ENCODE measurements at regions not wholly inside any gene's neighbourhood (a gene's known extent, or its start where the extent isn't known, plus 50 kb on each side); places are given as distances from the start of the nearest gene placed in this dataset.
"Not testable (repeated sequence)": the region's sequence is repeated elsewhere in the genome, so short reads cannot be mapped to it uniquely, and the experiment has no call there.

GRCh38 chr5:109535090-109535489, 125.3 kb upstream of the PJA2 start:
- H3K4me3 ChIP-seq (replicated peaks in 1 of 3; ENCODE audit: insufficient read depth in 1 of 3, low read depth in 1 of 3, low read length in 3 of 3); H3K36me3 ChIP-seq (ENCODE audit: control insufficient read depth in 2 of 2, extremely low read depth in 1 of 2, insufficient read depth in 2 of 2, low read length in 2 of 2); H3K27ac ChIP-seq (ENCODE audit: insufficient read depth, low read depth, low read length); H4K20me1 ChIP-seq (replicated peaks; ENCODE audit: control insufficient read depth, extremely low read depth, insufficient read depth, low read length); dilution Hi-C loops (cut with MboI; ENCODE audit: extremely low pct_ligation_motif_present, low sequenced_read_pairs); H2AFZ ChIP-seq (ENCODE audit: low read depth, low read length); H3K79me2 ChIP-seq (ENCODE audit: control insufficient read depth, insufficient read depth, low read length); H3K4me2 ChIP-seq (ENCODE audit: insufficient read depth, low read length); BruUV-seq (replicated peaks); FAIRE-seq; DNase-seq (ENCODE audit: low read depth, low spot score); H3K27me3 ChIP-seq (ENCODE audit: control insufficient read depth in 2 of 2, insufficient read depth in 2 of 2, low read length in 2 of 2); POLR2A ChIA-PET; H3K9me1 ChIP-seq (replicated peaks; ENCODE audit: control insufficient read depth, extremely low read depth, insufficient read depth, low read length); H3K9me3 ChIP-seq (replicated peaks; ENCODE audit: control insufficient read depth, insufficient read depth, low read length); CTCF ChIA-PET; H3K9ac ChIP-seq (replicated peaks; ENCODE audit: extremely low read depth, insufficient read depth, low read length); intact Hi-C loops (cut with micrococcal nuclease); H3K4me1 ChIP-seq (ENCODE audit: control insufficient read depth, extremely low read depth, insufficient read depth, low read length): not testable (repeated sequence)

- DNase-seq (ENCODE audit: low read depth, low spot score) (no peak), FAIRE-seq (peak; percentile 40)
- dilution Hi-C loops (cut with MboI; ENCODE audit: extremely low pct_ligation_motif_present, low sequenced_read_pairs) (no loop called here), intact Hi-C loops (cut with micrococcal nuclease) (no loop called here)
- no peak overlapping the region for H3K4me2 ChIP-seq (ENCODE audit: insufficient read depth, low read length)
- BruUV-seq (replicated peaks), result no TSS peak
- no peaks in the 10 kb centered on the region for H3K79me2 ChIP-seq (ENCODE audit: control insufficient read depth, insufficient read depth, low read length)
- no peak overlapping the region for H2AFZ ChIP-seq (ENCODE audit: low read depth, low read length)
- no peak overlapping the region for H3K4me3 ChIP-seq (replicated peaks in 1 of 3; ENCODE audit: insufficient read depth in 1 of 3, low read depth in 1 of 3, low read length in 3 of 3)
- H3K4me1 ChIP-seq (ENCODE audit: control insufficient read depth, extremely low read depth, insufficient read depth, low read length), result no peaks in the 10 kb centered on the region
- H4K20me1 ChIP-seq (replicated peaks; ENCODE audit: control insufficient read depth, extremely low read depth, insufficient read depth, low read length), result no peaks in the 10 kb centered on the region
- H3K36me3 ChIP-seq (ENCODE audit: control insufficient read depth in 2 of 2, extremely low read depth in 1 of 2, insufficient read depth in 2 of 2, low read length in 2 of 2), result no peaks in the 10 kb centered on the region
- no peak overlapping the region for H3K27ac ChIP-seq (ENCODE audit: insufficient read depth, low read depth, low read length)
- H3K9me3 ChIP-seq (replicated peaks; ENCODE audit: control insufficient read depth, insufficient read depth, low read length), result no peaks in the 10 kb centered on the region
- TF ChIP-seq FOS (IDR thresholded peaks at IDR 0.05; ENCODE audit: borderline replicate concordance, insufficient read depth, low read length) (peak; percentile 24), GATA2 (IDR thresholded peaks at IDR 0.05; ENCODE audit: insufficient read depth, insufficient read length, low read depth, low read length) (peak; percentile 73), MYC (IDR thresholded peaks at IDR 0.05; ENCODE audit: low read depth, low read length) (no peak)
- ChIA-PET CTCF (interaction anchor here (1.3 kb wide), 1 partner anchor 16 kb away, joined by 4 read pairs; no protein-coding TSS in a partner anchor), POLR2A (no interaction called here)
- H3K9ac ChIP-seq (replicated peaks; ENCODE audit: extremely low read depth, insufficient read depth, low read length), result no peak overlapping the region
- H3K27me3 ChIP-seq (ENCODE audit: control insufficient read depth in 2 of 2, insufficient read depth in 2 of 2, low read length in 2 of 2), result no peaks in the 10 kb centered on the region
- H3K9me1 ChIP-seq (replicated peaks; ENCODE audit: control insufficient read depth, extremely low read depth, insufficient read depth, low read length), result no peaks in the 10 kb centered on the region
Measured at GRCh38 chr5:109533751-109534272, 124.0 kb upstream of the PJA2 start.
